Gastrocnemius medialis (tissue), 4 donors: ENCODE measurements at regions not wholly inside any gene's neighbourhood (a gene's known extent, or its start where the extent isn't known, plus 50 kb on each side); places are given as distances from the start of the nearest gene placed in this dataset.

ENCODE experiments used
- ATAC-seq, 2 donors: fragments of 150-250 bp; one replicate each; pipeline ENCODE4 v1.9.1; 2016
- DNase-seq, 2 donors: peaks; one replicate each; pipeline ENCODE4 v3.0.0-alpha.2; 2019
- H3K27ac ChIP-seq, 4 donors: fragments of 200-600 bp; sonication (generic); 1 replicate in 1 of 4; 2 replicates in 3 of 4; pipeline ENCODE4 v1.5.1; 2016 to 2018; ENCODE audit warnings: mild to moderate bottlenecking in 2 of 4, moderate library complexity in 1 of 4
- H3K27me3 ChIP-seq, 3 donors: fragments of 200-600 bp; sonication (generic) in 2 of 3; 1 replicate in 1 of 3; 2 replicates in 2 of 3; pipeline versions ENCODE4 v1.5.1 to v1.6.0; 2016 to 2019; ENCODE audit warnings: mild to moderate bottlenecking in 1 of 3, moderate library complexity in 1 of 3
- H3K36me3 ChIP-seq, 2 donors: fragments of 200-600 bp; sonication (generic) in 1 of 2; one replicate each; pipeline ENCODE4 v1.5.1; 2017 to 2018
- H3K4me1 ChIP-seq, 2 donors: fragments of 200-600 bp; sonication (generic) in 1 of 2; one replicate each; pipeline ENCODE4 v1.5.1; 2016 to 2017; ENCODE audit warnings: mild to moderate bottlenecking in 2 of 2
- H3K4me3 ChIP-seq, 4 donors: fragments of 200-600 bp; sonication (generic) in 3 of 4; 1 replicate in 1 of 4; 2 replicates in 3 of 4; pipeline ENCODE4 v1.5.1; 2016 to 2019; ENCODE audit warnings: mild to moderate bottlenecking in 2 of 4
- H3K9me3 ChIP-seq, 3 donors: fragments of 200-600 bp; sonication (generic) in 2 of 3; 1 replicate in 1 of 3; 2 replicates in 2 of 3; pipeline ENCODE4 v1.5.1; 2016 to 2019
- CTCF ChIP-seq, 5 experiments: fragments of 450-650 bp in 3 of 5; fragments of 200-600 bp in 2 of 5; sonication (generic) in 2 of 5; IDR thresholded peaks in 4 of 5; conservative IDR thresholded peaks in 1 of 5; 1 replicate in 4 of 5; 2 replicates in 1 of 5; pipeline ENCODE4 v1.5.1; 2016 to 2019; ENCODE audit warnings: antibody characterized with exemption in 5 of 5, mild to moderate bottlenecking in 3 of 5, moderate library complexity in 3 of 5
- POLR2A ChIP-seq, 2 donors: fragments of 450-650 bp; IDR thresholded peaks; one replicate each; pipeline ENCODE4 v1.6.1; 2017; ENCODE audit warnings: antibody characterized with exemption in 2 of 2, mild to moderate bottlenecking in 2 of 2, moderate library complexity in 2 of 2
- in situ Hi-C, 4 donors: fragments of 200-750 bp; cut with MboI; loops; one replicate each; pipeline versions ENCODE4 v1.15.0 to v1.8.0; 2017; ENCODE audit warnings: low sequenced_read_pairs in 4 of 4
- intact Hi-C: fragments of 100-400 bp; cut with DNase I; formaldehyde crosslinking; loops from one replicate; pipeline ENCODE4 v1.15.1; 2023; ENCODE audit warnings: low total_unique reads

DNA sequence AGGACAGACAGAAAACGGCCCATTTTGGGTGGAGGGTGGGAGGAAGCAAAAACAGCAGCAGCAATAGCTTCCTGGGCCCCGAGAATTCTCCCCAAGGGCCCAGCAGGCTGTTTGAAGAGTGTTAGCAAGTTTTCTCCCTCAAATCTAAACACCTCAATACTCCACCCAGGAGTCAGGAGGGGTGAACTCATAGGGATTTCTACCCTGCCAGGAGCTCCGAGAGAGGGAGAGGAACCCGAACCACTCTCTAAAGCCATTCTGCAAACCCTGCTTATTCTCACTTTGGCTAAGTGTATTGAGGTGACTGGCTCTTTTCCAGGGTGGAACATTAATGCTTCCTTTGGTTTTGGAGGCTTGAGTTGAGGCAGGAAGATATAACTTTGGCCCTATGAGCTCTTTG is 55.6 kb upstream of the PPM1J start:
- no peak for DNase-seq
- in situ Hi-C loops (no loop called here), intact Hi-C loops (no loop called here)
- no peak for ATAC-seq
- Histone ChIP-seq H3K4me3 (no peak overlapping the region), H3K4me1 (no peaks in the 10 kb centered on the region), H3K36me3 (no peaks in the 10 kb centered on the region), H3K9me3 (no peaks in the 10 kb centered on the region), H3K27ac (no peak overlapping the region), H3K27me3 (no peaks in the 10 kb centered on the region)
- TF ChIP-seq CTCF (IDR thresholded peaks at IDR 0.05 in 4 of 5, conservative IDR thresholded peaks at IDR 0.05 in 1 of 5) (no peak), POLR2A (IDR thresholded peaks at IDR 0.05) (no peak)

- TF ChIP-seq CTCF (IDR thresholded peaks at IDR 0.05 in 4 of 5, conservative IDR thresholded peaks at IDR 0.05 in 1 of 5) (no peak), POLR2A (IDR thresholded peaks at IDR 0.05) (no peak)
- Histone ChIP-seq H3K4me1 (no peaks in the 10 kb centered on the region), H3K36me3 (no peaks in the 10 kb centered on the region), H3K4me3 (no peak overlapping the region), H3K9me3 (no peaks in the 10 kb centered on the region), H3K27me3 (no peaks in the 10 kb centered on the region), H3K27ac (no peak overlapping the region)
- no peak for DNase-seq
- intact Hi-C loops = no loop called here
- no peak for ATAC-seq
- in situ Hi-C loops = no loop called here
Observed at GRCh38 chr1:112769611-112770010, 54.5 kb upstream of the PPM1J start.

DNA sequence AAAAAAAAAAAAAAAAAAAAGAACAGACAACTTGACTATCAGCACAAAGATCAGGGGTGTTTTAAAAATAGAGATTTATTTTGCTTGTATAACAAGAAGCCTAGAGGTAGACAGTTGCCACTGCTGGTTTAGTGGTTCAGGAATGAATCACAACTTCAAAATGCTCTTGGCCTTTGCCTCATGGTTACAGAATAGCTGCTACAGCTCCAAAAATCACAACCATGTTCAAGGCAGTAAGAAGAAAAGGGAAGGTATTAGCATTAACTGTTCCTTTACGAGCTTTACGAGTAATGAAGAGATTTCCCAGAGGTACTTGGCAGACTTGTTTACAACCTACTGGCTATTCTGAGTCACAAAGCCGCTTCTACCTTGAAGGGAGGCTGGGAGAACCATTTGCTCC is 52.5 kb upstream of the PPM1J start:
- ATAC-seq (no peak), DNase-seq (no peak)
- Histone ChIP-seq H3K36me3 (no peaks in the 10 kb centered on the region), H3K27ac (no peak overlapping the region), H3K9me3 (no peaks in the 10 kb centered on the region), H3K4me3 (no peak overlapping the region), H3K4me1 (no peaks in the 10 kb centered on the region), H3K27me3 (no peaks in the 10 kb centered on the region)
- in situ Hi-C loops (no loop called here), intact Hi-C loops (no loop called here)
- no peak for TF ChIP-seq CTCF (IDR thresholded peaks at IDR 0.05 in 4 of 5, conservative IDR thresholded peaks at IDR 0.05 in 1 of 5)
- TF ChIP-seq POLR2A (IDR thresholded peaks at IDR 0.05) = no peak
